HG02840 (cell line): ENCODE measurements at regions not wholly inside any gene's neighbourhood (a gene's known extent, or its start where the extent isn't known, plus 50 kb on each side); places are given as distances from the start of the nearest gene placed in this dataset.

Source experiments
- ATAC-seq: cut with Tn5 transposase; IDR thresholded peaks from one replicate; pipeline ENCODE4 v1.9.1; 2021; ENCODE audit warnings: mild to moderate bottlenecking, moderate library complexity, moderate number of reproducible peaks; ENCODE audit not compliant: unreplicated experiment, low FRiP score

DNA sequence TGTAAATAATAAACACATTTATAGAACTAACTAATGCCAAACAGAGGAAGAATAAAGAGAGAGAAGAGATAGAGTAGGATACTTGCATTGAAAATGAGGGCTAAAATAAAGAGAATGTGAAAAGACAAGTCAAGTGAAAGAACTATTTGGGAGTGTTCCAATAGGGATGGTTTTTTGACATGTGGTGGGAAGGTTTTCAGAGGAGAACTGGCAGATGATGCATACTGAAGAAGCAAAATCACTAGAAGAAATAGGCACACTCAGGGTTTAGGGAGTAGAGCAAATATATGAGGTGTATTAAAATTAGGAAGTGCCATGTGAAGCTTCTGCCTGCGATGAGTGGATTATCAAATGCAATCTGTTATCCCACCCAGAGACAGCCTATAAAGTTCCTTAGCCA is 744.8 kb downstream of the REEP3 start:
- ATAC-seq: no peak

DNA sequence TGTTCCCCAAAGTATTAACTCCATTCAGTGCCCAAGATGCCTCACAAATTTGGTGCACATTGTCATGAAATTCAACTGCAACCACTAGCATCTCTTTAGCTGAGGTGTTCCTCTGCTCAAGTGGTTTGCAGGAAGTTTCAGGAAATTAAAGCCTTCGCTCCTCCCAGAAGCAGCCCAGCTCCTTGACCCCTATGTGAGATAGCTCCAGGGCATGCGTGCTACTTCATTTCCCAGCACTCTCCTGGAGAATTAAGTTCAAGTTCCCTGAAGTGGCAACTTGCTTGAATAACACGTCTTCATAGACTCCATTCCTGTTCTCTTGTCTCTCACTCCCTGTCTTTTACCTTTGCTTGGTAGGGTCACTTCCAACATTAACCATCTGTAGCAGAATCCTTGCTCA is 750.3 kb downstream of the REEP3 start:
- no peak for ATAC-seq

GRCh38 chr10:64271983-64272382 is 750.8 kb downstream of the REEP3 start:
- ATAC-seq: no peak

DNA sequence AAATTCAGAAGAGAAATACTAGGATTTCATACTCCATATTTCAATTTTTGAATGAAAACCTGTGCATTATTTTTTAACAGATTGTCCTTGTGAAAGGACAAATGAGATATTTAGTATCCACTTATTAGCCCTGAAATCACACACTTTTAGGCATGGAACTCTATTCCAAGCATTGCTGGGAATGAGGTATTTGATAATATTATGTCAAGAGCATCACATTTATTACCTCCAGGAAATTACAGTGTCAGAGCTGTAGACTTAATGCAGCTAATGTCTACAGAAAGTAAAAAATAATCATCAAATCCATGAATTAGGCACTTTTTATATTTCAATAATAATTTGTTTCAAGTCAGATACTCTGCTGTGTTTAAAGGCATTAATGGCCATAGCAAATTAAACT is 753.8 kb downstream of the REEP3 start:
- ATAC-seq: no peak

DNA sequence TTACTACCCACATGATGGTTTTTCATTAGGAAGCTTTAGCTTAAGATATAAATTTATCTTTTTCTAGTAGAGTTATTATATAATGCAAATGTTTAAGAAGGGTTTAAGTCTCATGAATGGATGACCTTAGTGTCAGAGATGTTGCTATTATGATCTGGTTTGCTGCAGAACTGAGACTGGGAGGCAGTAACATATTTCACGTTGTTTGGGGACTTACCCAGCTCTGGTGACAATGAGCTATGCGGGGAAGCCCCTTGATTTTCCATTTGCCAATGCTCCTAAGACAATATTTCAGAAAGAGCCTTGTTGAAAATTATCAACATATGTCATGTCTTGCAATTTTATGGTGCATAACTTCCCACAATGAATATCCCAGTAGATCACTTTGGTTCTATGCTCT is 754.6 kb downstream of the REEP3 start:
- ATAC-seq: no peak

DNA sequence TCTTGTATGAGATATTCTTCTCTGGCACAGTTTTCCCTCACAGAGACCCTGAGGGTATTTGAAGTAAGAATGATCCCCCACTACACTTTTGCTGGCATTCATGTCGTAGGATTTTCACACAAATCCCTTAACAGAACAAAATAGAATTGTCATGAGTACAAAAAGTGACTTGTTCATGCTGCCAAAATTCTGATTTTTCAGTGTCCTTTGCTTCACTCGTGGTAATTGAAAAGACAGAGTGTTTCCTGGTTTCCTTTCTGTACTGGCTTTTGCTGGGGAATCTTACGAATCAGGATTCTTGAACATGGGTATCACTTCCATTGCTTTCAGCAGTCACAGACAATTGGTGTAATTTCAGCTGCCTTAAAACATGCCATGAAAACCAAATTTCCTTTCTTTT is 756.3 kb downstream of the REEP3 start:
- ATAC-seq: no peak

GRCh38 chr10:64283621-64284020 is 762.4 kb downstream of the REEP3 start:
- no peak for ATAC-seq

- ATAC-seq: no peak
These were observed 765.3 kb downstream of the REEP3 start for GRCh38 chr10:64286533-64286932.

DNA sequence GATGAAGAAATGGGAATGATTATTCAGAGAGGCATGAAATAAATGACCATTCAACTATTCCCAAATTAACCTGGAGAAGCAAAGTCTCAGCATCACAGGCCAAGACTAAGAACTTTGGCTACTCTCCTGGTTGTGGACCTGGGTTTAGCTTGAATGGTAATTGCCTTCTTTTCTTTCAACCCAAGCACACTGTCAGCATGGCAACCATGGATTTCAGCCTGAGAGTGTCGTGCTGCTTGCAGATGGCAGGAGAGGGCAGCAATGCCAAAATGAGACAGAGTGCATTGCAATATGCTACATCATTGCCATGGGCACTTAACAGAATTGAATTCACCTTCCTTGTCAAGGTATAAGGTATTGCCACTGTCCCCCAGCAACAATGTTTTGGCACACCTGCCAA is 767.2 kb downstream of the REEP3 start:
- ATAC-seq: no peak

- ATAC-seq: no peak
These were observed 782.4 kb downstream of the REEP3 start for GRCh38 chr10:64303566-64303965.

DNA sequence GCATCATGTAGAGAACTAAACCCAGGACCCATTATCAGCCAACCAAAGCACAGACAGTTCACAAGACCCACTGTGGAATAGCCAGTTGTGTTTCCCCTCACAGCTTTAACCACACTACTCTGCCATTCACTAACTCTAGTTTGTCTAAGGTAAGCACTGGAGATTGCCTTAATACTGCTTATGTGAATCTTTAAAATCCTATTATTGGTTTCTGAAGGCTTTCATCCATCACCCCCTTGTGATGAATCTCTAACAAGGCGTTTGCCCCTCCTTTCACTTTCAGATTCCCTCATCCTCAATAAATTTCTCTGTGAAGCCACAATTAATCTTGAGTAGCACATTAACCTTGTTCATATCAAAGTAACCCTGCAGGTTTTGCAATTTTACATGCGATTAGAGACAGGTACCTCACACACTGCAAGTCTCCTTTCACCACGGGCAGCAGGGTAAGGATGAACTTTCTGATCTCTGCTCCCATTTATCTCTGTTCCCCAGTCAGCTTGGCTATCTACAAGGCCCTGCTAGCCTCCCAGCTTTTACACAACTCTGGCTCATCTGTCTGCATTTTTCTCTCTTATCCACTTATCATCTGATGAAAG is 785.6 kb downstream of the REEP3 start:
- no peak for ATAC-seq

DNA sequence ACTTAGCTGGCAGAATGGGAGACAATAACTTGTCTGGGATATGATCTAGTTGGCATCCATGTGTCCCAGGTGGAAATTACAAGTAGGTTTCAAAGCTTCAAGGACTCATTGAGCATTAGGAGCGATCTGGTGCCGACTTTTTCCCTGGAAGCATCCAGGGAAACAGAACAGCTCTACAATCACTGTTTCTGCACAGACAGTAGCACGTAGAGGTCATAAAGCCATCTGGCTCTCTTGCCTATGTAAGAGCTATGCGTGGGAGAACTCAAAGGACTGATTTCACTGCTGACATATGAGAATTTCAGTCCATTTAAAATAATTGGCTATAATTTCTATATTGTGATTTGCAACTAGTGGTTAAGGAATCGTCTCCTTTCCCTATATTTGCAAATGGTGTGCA is 791.7 kb downstream of the REEP3 start:
- ATAC-seq: no peak

GRCh38 chr10:64313967-64314366 is 792.8 kb downstream of the REEP3 start:
- no peak for ATAC-seq

DNA sequence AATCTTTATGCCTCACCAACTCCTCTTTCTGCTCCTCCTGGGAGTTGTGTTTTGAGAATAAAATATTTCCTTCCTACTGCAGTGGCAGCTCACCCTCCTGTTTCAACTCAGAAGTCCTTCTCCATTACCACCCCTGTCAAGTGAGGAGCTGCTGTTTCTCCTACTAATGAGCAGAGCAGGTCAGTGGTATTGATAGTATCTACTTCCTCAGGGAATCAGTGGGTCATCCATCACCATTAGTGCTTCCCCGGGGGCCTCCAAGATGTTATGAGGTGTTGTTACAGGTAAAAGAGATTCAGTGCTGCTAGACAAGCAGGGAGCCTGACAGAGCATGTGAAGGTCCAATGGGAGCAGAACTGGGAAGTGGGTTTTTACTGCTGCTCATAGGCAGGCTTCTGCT is 795.2 kb downstream of the REEP3 start:
- ATAC-seq: no peak

DNA sequence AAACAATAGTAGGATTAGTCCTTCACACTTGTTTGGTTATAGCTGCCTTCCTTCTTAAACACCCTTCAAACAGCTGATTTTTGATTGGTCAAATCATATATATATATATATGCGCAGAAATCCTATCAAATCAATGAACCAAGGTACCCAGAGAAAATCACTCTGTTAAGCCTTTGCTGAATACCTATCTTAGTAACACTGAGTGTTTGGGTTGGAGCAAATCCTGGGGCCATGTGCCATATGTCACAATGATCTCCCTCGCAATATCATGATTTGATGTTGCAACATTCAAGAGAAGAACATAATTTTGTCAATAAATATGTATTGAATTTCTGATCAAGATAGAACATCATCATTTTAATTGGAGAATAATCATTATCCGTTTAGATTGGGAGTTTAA is 795.6 kb downstream of the REEP3 start:
- ATAC-seq: no peak

DNA sequence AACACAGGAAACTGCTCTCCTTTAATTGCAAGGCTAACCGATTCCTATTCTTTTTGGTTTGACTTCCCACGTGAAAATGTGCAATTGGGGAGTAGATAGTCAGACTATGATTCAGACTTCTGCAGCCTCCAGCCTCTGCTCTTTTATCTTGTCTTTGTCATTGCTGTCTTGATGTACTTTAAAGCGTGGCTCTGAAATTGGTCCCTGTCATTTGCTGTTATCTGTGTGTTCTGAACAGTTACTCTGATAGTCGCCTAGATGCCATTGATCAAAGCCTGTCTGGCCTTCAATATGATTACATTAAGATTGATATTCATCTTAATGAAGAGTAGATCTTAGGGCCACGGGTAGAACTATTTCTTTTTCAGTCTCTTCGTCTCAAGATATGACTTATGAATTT is 799.2 kb downstream of the REEP3 start:
- ATAC-seq: no peak

- ATAC-seq: no peak
These were observed 808.3 kb downstream of the REEP3 start for GRCh38 chr10:64329510-64329909.

DNA sequence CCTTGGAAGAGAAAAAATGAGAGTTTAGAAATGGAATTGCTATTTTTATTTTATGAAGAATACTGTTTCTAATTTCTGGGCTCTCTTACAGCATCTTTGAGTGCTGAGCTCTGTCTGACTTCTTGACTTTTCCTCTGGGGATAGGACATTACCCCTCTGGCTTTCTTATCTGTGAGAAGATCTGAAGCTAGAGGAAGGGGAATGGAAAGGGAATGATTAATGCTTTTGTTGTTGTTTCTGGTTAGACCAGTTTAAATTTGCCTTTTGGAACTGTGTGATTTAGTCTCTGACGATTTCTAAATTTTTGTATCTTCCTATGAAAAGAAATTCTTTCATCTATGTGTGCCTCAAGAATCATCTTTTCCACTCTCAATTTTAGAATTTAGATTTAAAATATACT is 811.4 kb downstream of the REEP3 start:
- ATAC-seq: no peak

DNA sequence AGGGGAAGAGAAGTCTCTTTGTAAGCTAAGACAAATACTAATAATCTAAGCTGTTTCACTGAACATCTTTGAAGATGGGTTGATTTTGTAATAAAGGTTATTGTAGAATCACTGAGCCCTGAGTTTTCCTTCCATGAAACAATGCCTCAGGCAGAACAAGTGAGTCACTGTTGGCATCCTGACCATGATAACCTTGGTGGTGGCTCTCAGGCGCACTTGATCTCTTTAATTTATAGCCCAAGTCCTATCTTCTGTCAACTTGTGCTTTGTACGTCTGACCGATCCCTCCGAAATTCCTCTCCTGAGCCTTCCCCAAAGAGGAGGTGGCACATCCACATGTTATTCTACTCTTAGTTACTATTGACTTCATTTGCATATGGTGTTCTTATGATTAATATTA is 812.9 kb downstream of the REEP3 start:
- no peak for ATAC-seq

DNA sequence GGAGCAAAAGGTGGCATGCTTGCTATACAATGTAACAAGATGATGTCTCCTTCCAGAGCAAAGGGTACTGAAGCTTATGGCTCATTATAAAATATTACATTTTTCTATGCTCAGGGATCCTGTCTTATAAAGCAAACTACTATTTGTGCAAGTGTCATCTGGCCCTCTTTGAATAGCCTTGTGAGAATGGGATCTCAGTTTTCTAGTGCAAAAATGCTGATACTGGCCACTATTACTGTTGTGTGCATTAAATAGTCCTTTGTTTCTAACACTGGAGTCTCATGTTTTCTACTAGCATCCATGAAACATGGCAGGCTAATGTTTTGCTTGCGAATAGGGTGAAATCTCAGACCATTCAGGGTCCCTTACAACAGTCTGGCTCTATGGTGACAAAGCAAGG is 823.0 kb downstream of the REEP3 start:
- ATAC-seq: no peak

- ATAC-seq: no peak
These were observed 824.7 kb downstream of the REEP3 start for GRCh38 chr10:64345856-64346255.

DNA sequence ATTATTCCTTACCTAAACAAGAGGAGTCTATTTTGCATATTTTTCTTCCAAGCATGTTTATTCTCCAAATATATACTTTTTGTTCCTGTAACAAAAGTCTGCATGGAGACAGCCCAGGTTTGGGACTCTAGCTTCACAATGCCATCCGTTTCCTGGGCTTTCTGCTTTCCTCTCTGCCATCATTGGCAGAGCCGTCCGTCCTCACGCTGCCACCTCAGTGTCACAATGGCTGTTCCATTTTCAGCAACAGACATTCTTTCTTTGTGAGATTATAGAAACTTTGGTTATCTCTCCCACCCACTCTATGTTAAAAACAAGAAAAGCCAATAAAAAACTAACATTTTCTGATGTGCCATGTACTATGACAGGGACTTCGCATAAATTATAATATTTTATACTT is 825.2 kb downstream of the REEP3 start:
- no peak for ATAC-seq

DNA sequence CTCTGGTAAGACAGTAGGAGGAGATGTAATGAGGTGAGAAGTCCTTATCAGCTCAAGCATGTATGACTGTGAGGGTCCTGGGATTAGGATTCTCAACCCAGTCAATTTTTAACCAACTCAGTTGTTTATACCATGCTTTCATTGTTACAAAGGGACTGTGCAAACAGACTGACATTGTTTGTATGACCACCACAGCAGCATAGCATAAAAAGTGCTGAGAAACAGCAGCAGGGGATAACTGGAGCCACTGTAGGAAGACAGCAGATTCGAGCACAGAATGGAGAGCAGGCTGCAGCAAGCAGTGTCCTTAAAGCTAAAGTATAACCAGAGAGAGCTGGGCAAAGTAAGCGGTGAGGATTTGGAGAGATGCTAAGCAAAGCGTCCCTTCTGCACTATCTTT is 829.5 kb downstream of the REEP3 start:
- ATAC-seq: no peak
